GM18511 (cell line): ENCODE measurements at regions not wholly inside any gene's neighbourhood (a gene's known extent, or its start where the extent isn't known, plus 50 kb on each side); places are given as distances from the start of the nearest gene placed in this dataset.

Experiments
- ATAC-seq: cut with Tn5 transposase; IDR thresholded peaks from one replicate; pipeline ENCODE4 v1.9.1; 2021; ENCODE audit warnings: mild to moderate bottlenecking, moderate library complexity; ENCODE audit not compliant: unreplicated experiment

- no peak for ATAC-seq
Measured at GRCh38 chr5:12312343-12312742, 408.1 kb upstream of the CTNND2 start.

- ATAC-seq = no peak
Measured at GRCh38 chr5:12294151-12294550, 389.9 kb upstream of the CTNND2 start.

- no peak for ATAC-seq
Measured at GRCh38 chr5:12292610-12293204, 388.5 kb upstream of the CTNND2 start.

GRCh38 chr5:12284604-12285003 is 380.4 kb upstream of the CTNND2 start:
- ATAC-seq = no peak

GRCh38 chr5:12277504-12278192 is 373.4 kb upstream of the CTNND2 start:
- peak; percentile 84 for ATAC-seq

GRCh38 chr5:12274236-12274635 is 370.0 kb upstream of the CTNND2 start:
- no peak for ATAC-seq

- ATAC-seq = no peak
Measured at GRCh38 chr5:12272389-12272788, 368.1 kb upstream of the CTNND2 start.

GRCh38 chr5:12270914-12271313 is 366.7 kb upstream of the CTNND2 start:
- no peak for ATAC-seq

- no peak for ATAC-seq
Measured at GRCh38 chr5:12269164-12269563, 364.9 kb upstream of the CTNND2 start.

- ATAC-seq = no peak
Measured at GRCh38 chr5:12258549-12258948, 354.3 kb upstream of the CTNND2 start.

- ATAC-seq = no peak
Measured at GRCh38 chr5:12250454-12250853, 346.2 kb upstream of the CTNND2 start.

GRCh38 chr5:12248831-12249230 is 344.6 kb upstream of the CTNND2 start:
- ATAC-seq = no peak

GRCh38 chr5:12246036-12246435 is 341.8 kb upstream of the CTNND2 start:
- ATAC-seq = no peak

- ATAC-seq = no peak
Measured at GRCh38 chr5:12245429-12245828, 341.2 kb upstream of the CTNND2 start.

- ATAC-seq = no peak
Measured at GRCh38 chr5:12242950-12243888, 339.0 kb upstream of the CTNND2 start.

- ATAC-seq = no peak
Measured at GRCh38 chr5:12237837-12238575, 333.8 kb upstream of the CTNND2 start.

- no peak for ATAC-seq
Measured at GRCh38 chr5:12230659-12231058, 326.4 kb upstream of the CTNND2 start.

GRCh38 chr5:12217039-12217438 is 312.8 kb upstream of the CTNND2 start:
- ATAC-seq = no peak

GRCh38 chr5:12214267-12215015 is 310.2 kb upstream of the CTNND2 start:
- ATAC-seq = no peak

GRCh38 chr5:12208366-12209100 is 304.3 kb upstream of the CTNND2 start:
- no peak for ATAC-seq
